ENCODE measurements at regions not wholly inside any gene's neighbourhood (a gene's known extent, or its start where the extent isn't known, plus 50 kb on each side); places are given as distances from the start of the nearest gene placed in this dataset.
"Not testable (repeated sequence)": the region's sequence is repeated elsewhere in the genome, so short reads cannot be mapped to it uniquely, and the experiment has no call there.

DNA sequence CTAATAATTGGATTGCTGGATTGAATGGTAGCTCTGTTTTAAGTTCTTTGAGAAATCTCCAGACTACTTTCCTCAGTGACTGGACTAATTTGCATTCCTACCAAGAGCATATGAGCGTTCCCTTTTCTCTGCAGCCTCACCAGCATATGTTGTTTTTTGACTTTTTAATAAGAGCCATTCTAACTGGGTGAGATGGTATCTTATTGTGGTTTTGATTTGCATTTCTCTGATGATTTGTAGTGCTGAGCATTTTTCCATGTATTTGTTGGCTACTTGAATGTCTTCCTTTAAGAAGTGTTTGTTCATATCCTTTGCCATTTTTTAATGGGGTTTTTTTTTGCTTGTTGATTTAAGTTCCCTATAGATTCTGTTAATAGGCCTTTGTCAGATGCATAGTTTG lies 94.7 kb upstream of the AHI1 start:
- Mint-ChIP-seq H3K4me3 (no peak overlapping the region), H3K27me3 (no peaks in the 10 kb centered on the region), H3K27ac (no peak overlapping the region), H3K9me3 (peaks cover 19% of the 10 kb centered on the region), H3K36me3 (ENCODE audit: low read depth) (peaks cover 10% of the 10 kb centered on the region), H3K4me1 (ENCODE audit: low read depth) (peaks cover 11% of the 10 kb centered on the region)
- no peak for DNase-seq

DNA sequence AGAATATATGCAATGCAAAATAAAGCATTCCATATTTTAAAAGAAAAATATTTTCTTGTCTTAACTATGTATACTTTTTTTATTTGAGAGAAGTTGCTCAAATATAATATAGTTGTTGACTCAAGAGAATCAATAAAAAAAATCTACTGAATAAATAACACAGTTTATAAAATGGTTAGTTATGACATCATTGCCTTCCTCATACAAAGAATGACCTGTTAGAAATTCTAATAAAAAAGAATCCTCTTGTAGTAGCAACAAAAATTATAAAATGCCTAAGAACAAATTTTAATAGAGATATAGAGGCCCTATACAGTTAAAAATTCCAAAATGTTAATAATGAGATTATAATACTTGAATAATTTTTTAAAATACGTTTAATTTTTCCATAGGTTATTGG lies 96.5 kb upstream of the AHI1 start:
- Mint-ChIP-seq H3K27ac (no peak overlapping the region), H3K36me3 (ENCODE audit: low read depth) (no peaks in the 10 kb centered on the region), H3K4me1 (ENCODE audit: low read depth) (peaks cover 7% of the 10 kb centered on the region), H3K27me3 (no peaks in the 10 kb centered on the region), H3K9me3 (peaks cover 26% of the 10 kb centered on the region), H3K4me3 (no peak overlapping the region)
- DNase-seq = no peak

DNA sequence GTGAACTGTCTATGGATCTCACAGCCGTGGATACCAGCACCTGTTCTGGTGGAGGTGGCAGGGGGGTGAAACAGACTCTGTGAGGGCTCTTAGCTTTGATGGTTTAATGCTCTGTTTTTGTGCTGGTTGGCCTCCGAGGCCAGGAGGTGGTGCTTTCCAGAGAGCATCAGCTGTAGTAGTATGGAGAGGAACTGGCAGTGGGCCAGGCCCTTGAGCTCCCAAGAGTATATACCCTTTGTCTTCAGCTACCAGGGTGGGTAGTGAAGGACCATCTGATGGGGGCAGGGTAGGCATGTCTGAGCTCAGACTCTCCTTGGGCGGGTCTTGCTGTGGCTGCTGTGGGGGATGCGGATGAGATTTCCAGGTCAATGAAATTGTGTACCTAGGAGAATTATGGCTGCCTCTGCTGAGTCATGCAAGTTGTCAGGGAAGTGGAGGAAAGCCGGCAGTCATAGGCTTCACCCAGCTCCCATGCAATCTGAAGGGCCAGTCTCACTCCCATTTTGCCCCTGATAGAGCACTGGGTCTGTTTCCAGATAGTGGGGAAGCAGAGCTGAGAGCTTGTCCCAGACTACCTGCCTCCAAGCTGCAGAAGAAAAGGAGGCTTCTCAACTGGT lies 102.7 kb upstream of the AHI1 start:
- H3K27ac Mint-ChIP-seq = no peak overlapping the region
- no peak overlapping the region for H3K4me3 Mint-ChIP-seq
- H3K4me1 Mint-ChIP-seq (ENCODE audit: low read depth) = peaks cover 17% of the 10 kb centered on the region
- H3K9me3 Mint-ChIP-seq = peaks cover 20% of the 10 kb centered on the region
- no peaks in the 10 kb centered on the region for H3K36me3 Mint-ChIP-seq (ENCODE audit: low read depth)
- DNase-seq = no peak
- no peaks in the 10 kb centered on the region for H3K27me3 Mint-ChIP-seq

DNA sequence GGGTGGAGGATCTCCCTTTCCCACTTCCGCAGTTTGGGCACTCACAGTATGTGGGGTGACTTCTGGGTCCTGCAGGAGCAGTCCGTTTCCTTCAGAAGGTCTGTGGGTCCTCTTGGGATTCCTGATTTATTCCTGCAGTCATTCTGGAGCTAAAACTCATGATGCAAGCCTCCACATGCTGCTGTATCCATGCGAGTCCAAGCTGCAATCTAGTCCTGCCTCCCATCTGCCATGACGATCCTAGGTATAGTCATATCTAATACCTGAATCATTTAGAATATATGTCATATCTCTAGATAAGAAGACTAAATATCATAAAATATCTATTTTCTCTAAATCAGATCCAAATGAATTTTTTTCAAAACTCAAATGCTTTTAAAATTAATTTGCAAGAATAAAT lies 103.4 kb upstream of the AHI1 start:
- no peak overlapping the region for H3K27ac Mint-ChIP-seq
- no peaks in the 10 kb centered on the region for H3K27me3 Mint-ChIP-seq
- no peaks in the 10 kb centered on the region for H3K36me3 Mint-ChIP-seq (ENCODE audit: low read depth)
- no peak for DNase-seq
- peaks cover 20% of the 10 kb centered on the region for H3K9me3 Mint-ChIP-seq
- no peak overlapping the region for H3K4me3 Mint-ChIP-seq
- H3K4me1 Mint-ChIP-seq (ENCODE audit: low read depth) = peaks cover 24% of the 10 kb centered on the region

DNA sequence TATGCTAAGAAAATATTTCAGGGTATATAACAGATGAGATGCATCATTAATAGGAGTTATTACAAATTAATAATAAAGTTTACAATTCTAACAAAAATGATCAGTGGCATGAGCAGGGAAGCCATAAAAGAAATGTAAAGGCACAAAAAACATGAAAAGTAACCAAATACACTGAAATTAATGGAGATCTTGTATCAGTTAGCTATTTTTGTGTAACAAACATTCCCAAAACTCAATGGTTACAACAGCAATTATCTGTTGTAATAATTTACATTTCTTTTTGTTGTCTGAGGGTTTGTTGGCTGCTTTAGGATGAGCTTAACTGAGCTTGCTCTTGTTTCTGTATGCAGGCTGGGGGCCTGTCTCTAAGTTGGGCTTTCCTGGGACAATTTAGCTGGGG lies 104.3 kb upstream of the AHI1 start:
- no peaks in the 10 kb centered on the region for H3K36me3 Mint-ChIP-seq (ENCODE audit: low read depth)
- H3K27ac Mint-ChIP-seq = no peak overlapping the region
- peaks cover 14% of the 10 kb centered on the region for H3K9me3 Mint-ChIP-seq
- no peak overlapping the region for H3K4me3 Mint-ChIP-seq
- H3K4me1 Mint-ChIP-seq (ENCODE audit: low read depth) = peaks cover 32% of the 10 kb centered on the region
- DNase-seq = no peak
- H3K27me3 Mint-ChIP-seq = no peaks in the 10 kb centered on the region

DNA sequence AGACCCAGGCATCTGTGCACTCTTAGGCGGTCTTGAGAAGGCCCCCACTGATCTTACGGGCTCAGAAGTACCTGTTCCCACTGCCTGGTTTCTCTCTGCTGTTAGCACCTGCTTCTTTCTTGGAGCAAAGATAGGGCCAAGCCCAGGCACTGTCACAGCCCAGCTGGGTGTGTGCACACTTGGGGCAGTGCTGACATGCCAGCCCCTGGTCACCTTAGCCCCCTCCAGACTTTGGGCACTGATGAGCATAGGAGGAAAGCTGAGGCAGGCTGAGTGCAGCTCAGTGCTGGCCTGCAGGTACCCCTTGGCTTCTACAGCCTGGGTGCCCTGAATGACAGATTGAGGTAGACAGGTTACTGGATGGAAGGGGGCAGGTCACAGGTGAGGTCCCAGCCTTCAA lies 105.7 kb upstream of the AHI1 start:
- no peaks in the 10 kb centered on the region for H3K27me3 Mint-ChIP-seq
- peak overlapping the region; percentile 87 for H3K27ac Mint-ChIP-seq
- H3K9me3 Mint-ChIP-seq = peaks cover 8% of the 10 kb centered on the region
- no peak for DNase-seq
- peaks cover 36% of the 10 kb centered on the region for H3K4me1 Mint-ChIP-seq (ENCODE audit: low read depth)
- H3K4me3 Mint-ChIP-seq = no peak overlapping the region
- H3K36me3 Mint-ChIP-seq (ENCODE audit: low read depth) = no peaks in the 10 kb centered on the region

DNA sequence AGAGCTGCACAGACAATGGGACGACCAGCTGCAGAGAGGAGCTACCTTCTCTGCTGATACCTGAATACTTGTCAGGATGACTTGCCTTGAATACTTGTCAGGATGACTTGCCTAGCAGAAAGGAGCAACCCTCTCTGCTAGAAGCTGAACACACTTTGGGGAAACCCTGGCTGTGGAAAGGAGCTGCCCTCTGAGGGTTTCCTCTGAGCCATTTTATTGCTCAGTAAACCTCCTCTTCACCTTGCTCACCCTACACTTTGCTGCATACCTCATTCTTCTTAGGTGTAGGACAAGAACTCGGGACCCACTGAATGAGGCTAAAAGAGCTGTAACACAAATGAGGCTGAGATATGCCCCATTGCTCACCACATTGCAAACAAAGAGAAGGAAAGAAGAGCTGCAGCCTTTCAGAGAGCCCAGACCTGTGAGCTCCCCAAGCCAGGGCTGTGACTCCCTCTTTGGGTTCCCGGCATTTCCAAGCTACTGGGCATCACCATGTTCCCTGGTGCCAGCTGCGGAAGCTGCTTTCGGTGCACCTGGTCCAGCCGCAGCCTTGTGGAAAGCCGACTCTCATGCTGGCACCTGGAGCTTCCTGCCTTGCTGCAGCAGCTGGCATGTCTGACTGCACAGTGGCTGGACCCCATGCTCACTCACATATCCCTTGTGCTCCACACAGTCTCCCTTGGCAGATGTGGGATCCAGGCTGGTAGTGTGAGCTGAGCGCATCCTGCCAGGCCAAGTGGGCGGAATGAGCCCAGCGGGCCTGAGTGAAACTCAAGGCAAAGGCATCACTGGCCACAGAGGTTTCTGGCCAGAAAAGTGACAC lies 106.7 kb upstream of the AHI1 start:
- Mint-ChIP-seq H3K36me3 (ENCODE audit: low read depth) (no peaks in the 10 kb centered on the region), H3K27ac (peak overlapping the region; percentile 87), H3K27me3 (no peaks in the 10 kb centered on the region), H3K9me3 (no peaks in the 10 kb centered on the region), H3K4me3 (no peak overlapping the region), H3K4me1 (ENCODE audit: low read depth) (peaks cover 39% of the 10 kb centered on the region)
- DNase-seq = no peak

DNA sequence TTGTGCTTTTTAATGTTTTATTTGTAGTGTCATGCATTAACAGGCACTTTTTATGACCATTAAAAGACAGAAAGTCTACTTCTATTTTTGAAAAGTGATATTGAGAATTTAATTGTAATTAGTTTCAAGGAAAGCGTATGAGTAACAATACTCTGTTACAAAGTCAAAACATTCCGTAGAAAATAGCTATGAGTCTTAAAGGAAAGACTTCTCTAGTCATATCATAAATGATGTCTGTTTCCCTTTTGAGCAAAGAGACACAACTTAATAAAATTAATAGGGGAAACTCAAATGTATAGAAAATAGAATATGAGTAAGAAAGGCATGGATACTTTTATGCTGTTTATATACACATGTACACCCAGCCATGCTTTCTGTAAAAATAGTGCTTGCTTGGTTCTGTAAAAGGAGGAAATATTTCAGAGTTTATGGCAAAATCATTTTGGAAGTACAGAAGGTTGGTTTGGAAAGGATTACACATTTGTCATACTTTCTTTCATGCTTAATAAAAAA lies 107.8 kb upstream of the AHI1 start:
- Mint-ChIP-seq H3K27ac (peak overlapping the region; percentile 89), H3K9me3 (no peaks in the 10 kb centered on the region), H3K36me3 (ENCODE audit: low read depth) (no peaks in the 10 kb centered on the region), H3K4me3 (no peak overlapping the region), H3K4me1 (ENCODE audit: low read depth) (peaks cover 39% of the 10 kb centered on the region), H3K27me3 (no peaks in the 10 kb centered on the region)
- no peak for DNase-seq

DNA sequence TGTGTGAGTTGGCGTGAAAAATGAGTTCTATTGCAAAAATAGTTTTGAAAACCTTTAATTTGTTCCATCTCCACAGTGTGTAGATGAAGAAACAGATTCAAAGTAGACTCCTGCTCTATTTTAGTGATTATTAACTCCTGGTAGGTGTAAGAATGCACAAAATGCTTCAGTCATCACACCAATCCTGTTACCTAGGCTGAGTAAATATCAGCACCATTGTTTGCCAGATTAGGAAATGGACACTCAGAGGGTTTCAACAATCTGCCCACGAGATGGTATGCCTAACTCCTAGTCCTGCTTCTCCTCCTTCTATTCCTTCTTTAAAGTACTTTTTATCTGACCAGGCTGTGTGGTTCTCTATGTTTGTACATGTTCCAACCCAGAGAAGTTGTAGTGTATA lies 108.9 kb upstream of the AHI1 start:
- peaks cover 43% of the 10 kb centered on the region for H3K4me1 Mint-ChIP-seq (ENCODE audit: low read depth)
- no peak for DNase-seq
- H3K27me3 Mint-ChIP-seq = no peaks in the 10 kb centered on the region
- H3K36me3 Mint-ChIP-seq (ENCODE audit: low read depth) = no peaks in the 10 kb centered on the region
- no peaks in the 10 kb centered on the region for H3K9me3 Mint-ChIP-seq
- H3K4me3 Mint-ChIP-seq = no peak overlapping the region
- peak overlapping the region; percentile 89 for H3K27ac Mint-ChIP-seq

DNA sequence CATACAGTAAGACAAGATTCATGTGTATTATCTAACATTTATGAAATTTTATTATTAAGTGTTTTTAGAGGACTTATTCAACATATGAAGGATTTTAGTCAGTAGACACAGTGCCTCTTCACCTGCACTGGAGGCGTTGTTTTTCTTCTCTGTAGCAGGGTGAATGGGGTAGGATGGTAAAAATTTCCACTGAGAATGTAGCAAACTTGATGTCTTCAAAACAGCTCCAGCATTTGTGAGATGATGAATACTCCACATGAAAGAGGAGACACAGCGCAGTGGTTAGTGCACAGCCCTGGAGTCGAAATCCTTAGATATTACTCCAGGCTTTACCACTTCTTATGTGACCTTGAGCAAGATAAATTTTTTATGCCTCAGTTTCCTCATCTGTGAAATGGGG lies 110.5 kb upstream of the AHI1 start:
- peak overlapping the region; percentile 40 for H3K27ac Mint-ChIP-seq
- no peaks in the 10 kb centered on the region for H3K36me3 Mint-ChIP-seq (ENCODE audit: low read depth)
- no peak for DNase-seq
- no peak overlapping the region for H3K4me3 Mint-ChIP-seq
- H3K9me3 Mint-ChIP-seq = no peaks in the 10 kb centered on the region
- peaks cover 43% of the 10 kb centered on the region for H3K4me1 Mint-ChIP-seq (ENCODE audit: low read depth)
- no peaks in the 10 kb centered on the region for H3K27me3 Mint-ChIP-seq

DNA sequence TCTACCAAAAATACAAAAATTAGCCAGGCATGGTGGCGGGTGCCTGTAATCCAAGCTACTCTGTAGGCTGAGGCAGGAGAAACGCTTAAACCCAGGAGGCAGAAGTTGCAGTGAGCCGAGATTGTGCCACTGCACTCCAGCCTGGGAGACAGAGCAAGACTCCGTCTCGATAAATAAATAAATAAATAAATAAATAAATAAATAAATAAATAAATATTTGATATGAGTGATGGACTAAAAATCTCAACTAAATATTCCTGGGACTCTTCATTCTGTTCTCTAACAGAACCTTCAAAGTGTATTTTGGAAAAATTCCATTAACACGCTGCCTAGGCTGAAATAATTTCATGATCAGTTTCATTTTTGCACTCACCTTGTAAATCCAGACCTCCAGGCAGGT lies 112.7 kb upstream of the AHI1 start:
- H3K9me3 Mint-ChIP-seq; DNase-seq; H3K36me3 Mint-ChIP-seq (ENCODE audit: low read depth); H3K27ac Mint-ChIP-seq; H3K4me3 Mint-ChIP-seq; H3K27me3 Mint-ChIP-seq: not testable (repeated sequence)
- H3K4me1 Mint-ChIP-seq (ENCODE audit: low read depth) = peaks cover 31% of the 10 kb centered on the region

DNA sequence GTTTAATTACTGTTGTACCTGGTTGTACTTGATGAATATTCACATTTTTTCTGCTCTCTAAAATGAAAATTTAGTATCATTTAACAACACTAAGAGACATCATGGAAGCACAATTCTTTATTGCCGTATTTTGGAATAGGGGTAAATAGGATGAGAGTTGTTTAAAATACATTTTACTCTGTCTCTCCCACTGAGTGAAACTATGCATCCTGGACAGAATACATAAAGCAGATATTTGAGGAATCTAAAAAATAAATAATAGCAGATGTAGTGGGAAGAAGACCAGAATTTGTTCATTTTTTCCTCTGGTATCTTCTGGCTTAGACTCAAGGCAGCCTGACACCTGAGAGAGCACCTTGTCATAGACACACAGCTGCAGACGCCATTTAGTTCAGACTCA lies 119.1 kb upstream of the AHI1 start:
- DNase-seq = no peak
- Mint-ChIP-seq H3K4me3 (no peak overlapping the region), H3K36me3 (ENCODE audit: low read depth) (no peaks in the 10 kb centered on the region), H3K4me1 (ENCODE audit: low read depth) (peaks cover 6% of the 10 kb centered on the region), H3K27ac (no peak overlapping the region), H3K9me3 (no peaks in the 10 kb centered on the region), H3K27me3 (no peaks in the 10 kb centered on the region)

DNA sequence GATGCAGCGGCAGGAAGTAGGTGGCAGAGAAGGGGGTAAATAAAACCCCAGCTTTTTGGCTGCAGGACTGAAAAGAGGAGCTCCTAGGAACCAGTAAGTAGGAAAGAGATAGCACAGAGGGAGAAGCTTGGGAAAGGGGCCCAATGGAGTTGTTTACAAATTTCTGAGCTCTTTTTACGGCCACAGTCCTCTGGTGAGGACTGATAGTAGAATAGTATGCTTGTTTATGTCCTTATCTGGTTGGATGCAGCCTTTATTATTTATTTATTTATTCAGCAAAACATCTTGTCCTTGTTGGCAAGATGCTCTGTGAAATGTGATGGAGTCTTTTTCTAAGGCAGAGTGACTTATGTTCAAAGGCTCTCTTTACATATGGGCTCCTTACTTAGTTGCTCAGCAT lies 119.7 kb upstream of the AHI1 start:
- no peaks in the 10 kb centered on the region for H3K27me3 Mint-ChIP-seq
- H3K36me3 Mint-ChIP-seq (ENCODE audit: low read depth) = no peaks in the 10 kb centered on the region
- H3K9me3 Mint-ChIP-seq = no peaks in the 10 kb centered on the region
- H3K4me3 Mint-ChIP-seq = no peak overlapping the region
- DNase-seq = no peak
- peaks cover 7% of the 10 kb centered on the region for H3K4me1 Mint-ChIP-seq (ENCODE audit: low read depth)
- no peak overlapping the region for H3K27ac Mint-ChIP-seq

DNA sequence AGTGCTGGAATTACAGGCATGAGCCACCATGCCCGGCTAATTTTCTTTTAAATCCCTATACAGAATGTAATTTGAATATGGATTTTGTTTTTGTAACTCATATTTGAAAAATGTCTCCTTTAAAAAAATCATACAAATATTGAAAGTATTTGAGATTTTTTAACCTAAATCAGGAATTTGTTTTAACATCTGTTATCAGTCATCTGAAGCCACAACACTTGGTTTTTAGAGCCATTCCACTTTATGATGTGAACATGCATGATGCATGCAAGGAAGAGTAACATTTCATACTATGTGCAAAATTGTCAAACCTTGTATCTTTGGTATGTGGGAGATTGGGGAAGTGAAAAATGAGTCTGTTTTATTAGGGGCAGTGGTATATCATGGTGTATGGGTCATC lies 124.5 kb upstream of the AHI1 start:
- Mint-ChIP-seq H3K36me3 (ENCODE audit: low read depth) (peaks cover 17% of the 10 kb centered on the region), H3K27ac (no peak overlapping the region), H3K27me3 (no peaks in the 10 kb centered on the region), H3K9me3 (peaks cover 18% of the 10 kb centered on the region), H3K4me1 (ENCODE audit: low read depth) (peaks cover 38% of the 10 kb centered on the region), H3K4me3 (no peak overlapping the region)
- DNase-seq = no peak

DNA sequence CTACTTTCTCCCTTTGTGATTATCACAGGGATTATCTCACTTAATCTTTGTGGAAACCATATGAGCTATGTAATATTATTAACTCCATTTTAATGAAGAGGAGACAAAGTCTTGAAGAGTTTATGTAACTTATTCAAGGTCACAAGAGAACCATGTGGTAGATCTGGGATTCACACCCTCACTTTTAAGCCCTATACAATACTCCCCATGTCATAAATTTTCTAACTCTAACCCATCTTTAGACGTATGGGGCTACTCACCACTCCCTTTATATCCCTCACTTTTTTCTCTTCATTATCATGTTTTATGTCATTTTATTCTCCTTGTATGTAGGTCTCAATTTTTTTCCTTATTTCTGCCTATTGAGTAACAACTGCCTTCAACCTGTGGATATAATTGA lies 126.4 kb upstream of the AHI1 start:
- DNase-seq = no peak
- Mint-ChIP-seq H3K9me3 (peaks cover 23% of the 10 kb centered on the region), H3K4me1 (ENCODE audit: low read depth) (peaks cover 47% of the 10 kb centered on the region), H3K36me3 (ENCODE audit: low read depth) (peaks cover 19% of the 10 kb centered on the region), H3K27me3 (no peaks in the 10 kb centered on the region), H3K4me3 (no peak overlapping the region), H3K27ac (peak overlapping the region; percentile 92)
